Uterus (tissue), 3 donors: ENCODE measurements at regions not wholly inside any gene's neighbourhood (a gene's known extent, or its start where the extent isn't known, plus 50 kb on each side); places are given as distances from the start of the nearest gene placed in this dataset.
"Not testable (repeated sequence)": the region's sequence is repeated elsewhere in the genome, so short reads cannot be mapped to it uniquely, and the experiment has no call there.

Experiments
- DNase-seq, 2 donors: peaks; one replicate each; pipeline ENCODE4 v3.0.0-alpha.2; 2019 to 2020
- H3K27ac ChIP-seq, 2 donors: fragments of 200-600 bp; sonication (generic); 1 replicate in 1 of 2; 2 replicates in 1 of 2; pipeline ENCODE4 v1.5.1; 2016 to 2018
- H3K27me3 ChIP-seq, 2 donors: fragments of 200-600 bp; sonication (generic); one replicate each; pipeline ENCODE4 v1.5.1; 2018 to 2019; ENCODE audit warnings: control low read depth in 1 of 2
- H3K36me3 ChIP-seq, 2 donors: fragments of 200-600 bp; sonication (generic); one replicate each; pipeline ENCODE4 v1.5.1; 2019; ENCODE audit warnings: control low read depth in 1 of 2
- H3K4me1 ChIP-seq, 2 donors: fragments of 200-600 bp; sonication (generic); one replicate each; pipeline ENCODE4 v1.5.1; 2018 to 2019; ENCODE audit warnings: control low read depth in 1 of 2
- H3K4me3 ChIP-seq, 2 donors: fragments of 200-600 bp; sonication (generic); 1 replicate in 1 of 2; 2 replicates in 1 of 2; pipeline ENCODE4 v1.5.1; 2018 to 2019; ENCODE audit warnings: mild to moderate bottlenecking in 1 of 2
- H3K9me3 ChIP-seq, 2 donors: fragments of 200-600 bp; sonication (generic); one replicate each; pipeline ENCODE4 v1.5.1; 2019; ENCODE audit warnings: control low read depth in 1 of 2
- CTCF ChIP-seq, 4 experiments: fragments of 200-600 bp in 2 of 4; fragments of 450-650 bp in 2 of 4; sonication (generic) in 2 of 4; IDR thresholded peaks; one replicate each; pipeline ENCODE4 v1.5.1; 2016 to 2019; ENCODE audit warnings: antibody characterized with exemption in 4 of 4, mild to moderate bottlenecking in 2 of 4, moderate library complexity in 1 of 4
- POLR2A ChIP-seq, 2 donors: fragments of 450-650 bp; IDR thresholded peaks; one replicate each; pipeline ENCODE4 v1.6.1; 2016; ENCODE audit warnings: antibody characterized with exemption in 2 of 2, mild to moderate bottlenecking in 1 of 2, moderate library complexity in 1 of 2
- intact Hi-C: fragments of 100-400 bp; cut with DNase I; formaldehyde crosslinking; loops from one replicate; pipeline ENCODE4 v1.15.1; 2023; ENCODE audit warnings: low total_unique reads
- donor health status: DM: yes; HTN: yes; CAD: no.

GRCh38 chr7:68087401-68087800, 1090.8 kb downstream of the TYW1 start:
- H3K4me3 ChIP-seq = no peak overlapping the region
- no peaks in the 10 kb centered on the region for H3K4me1 ChIP-seq
- no peaks in the 10 kb centered on the region for H3K36me3 ChIP-seq
- intact Hi-C loops = no loop called here
- TF ChIP-seq CTCF (IDR thresholded peaks at IDR 0.05) (no peak), POLR2A (IDR thresholded peaks at IDR 0.05) (no peak)
- DNase-seq = no peak
- no peaks in the 10 kb centered on the region for H3K27me3 ChIP-seq
- no peaks in the 10 kb centered on the region for H3K9me3 ChIP-seq
- no peak overlapping the region for H3K27ac ChIP-seq

- H3K4me1 ChIP-seq = no peaks in the 10 kb centered on the region
- intact Hi-C loops = no loop called here
- no peak for TF ChIP-seq POLR2A (IDR thresholded peaks at IDR 0.05)
- no peak for TF ChIP-seq CTCF (IDR thresholded peaks at IDR 0.05)
- no peaks in the 10 kb centered on the region for H3K27me3 ChIP-seq
- H3K9me3 ChIP-seq = no peaks in the 10 kb centered on the region
- no peak overlapping the region for H3K27ac ChIP-seq
- H3K36me3 ChIP-seq = no peaks in the 10 kb centered on the region
- DNase-seq = no peak
- H3K4me3 ChIP-seq = no peak overlapping the region
Observed at GRCh38 chr7:68088879-68089278, 1092.2 kb downstream of the TYW1 start.

DNA sequence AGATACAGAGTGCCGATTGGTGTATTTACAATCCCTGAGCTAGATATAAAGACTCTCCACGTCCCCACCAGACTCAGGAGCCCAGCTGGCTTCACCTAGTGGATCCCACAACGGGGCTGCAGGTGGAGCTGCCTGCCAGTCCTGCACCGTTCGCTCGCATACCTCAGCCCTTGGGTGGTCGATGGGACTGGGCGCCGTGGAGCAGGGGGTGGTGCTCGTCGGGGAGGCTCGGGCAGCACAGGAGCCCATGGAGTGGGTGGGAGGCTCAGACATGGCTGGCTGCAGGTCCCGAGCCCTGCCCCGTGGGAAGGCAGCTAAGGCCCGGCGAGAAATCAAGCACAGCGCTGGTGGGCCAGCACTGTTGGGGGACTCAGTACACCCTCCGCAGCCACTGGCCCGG, 1093.6 kb downstream of the TYW1 start:
- DNase-seq, H3K27ac ChIP-seq, H3K4me3 ChIP-seq, H3K9me3 ChIP-seq, H3K4me1 ChIP-seq, H3K27me3 ChIP-seq, intact Hi-C loops, H3K36me3 ChIP-seq: not testable (repeated sequence)

GRCh38 chr7:68103319-68103718, 1106.7 kb downstream of the TYW1 start:
- DNase-seq = no peak
- Histone ChIP-seq H3K36me3 (no peaks in the 10 kb centered on the region), H3K27ac (no peak overlapping the region), H3K9me3 (no peaks in the 10 kb centered on the region), H3K4me3 (no peak overlapping the region), H3K4me1 (no peaks in the 10 kb centered on the region), H3K27me3 (no peaks in the 10 kb centered on the region)
- intact Hi-C loops = no loop called here
- TF ChIP-seq CTCF (IDR thresholded peaks at IDR 0.05) = no peak

DNA sequence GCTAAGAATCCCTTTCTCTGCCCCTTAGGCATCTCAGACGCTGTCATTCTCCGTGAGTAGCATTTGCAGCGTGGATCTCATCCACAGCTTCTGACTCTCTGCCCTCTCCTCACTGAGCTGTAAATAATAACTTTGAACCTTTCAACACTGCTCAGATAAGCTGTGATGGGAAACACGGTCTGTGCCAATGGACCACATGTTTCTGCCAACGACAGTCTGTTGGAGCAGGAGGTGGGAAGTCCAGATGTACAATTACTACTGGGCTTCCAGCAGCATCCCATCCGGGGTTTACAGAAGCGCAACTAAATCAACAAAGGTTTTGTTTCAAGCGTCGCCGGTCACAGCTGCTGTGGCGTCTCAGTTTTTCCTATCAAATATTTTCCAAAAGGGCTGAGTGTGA, 1110.6 kb downstream of the TYW1 start:
- Histone ChIP-seq H3K36me3 (no peaks in the 10 kb centered on the region), H3K4me3 (no peak overlapping the region), H3K27ac (no peak overlapping the region), H3K4me1 (no peaks in the 10 kb centered on the region), H3K9me3 (no peaks in the 10 kb centered on the region), H3K27me3 (no peaks in the 10 kb centered on the region)
- no peak for DNase-seq
- intact Hi-C loops = no loop called here
- no peak for TF ChIP-seq POLR2A (IDR thresholded peaks at IDR 0.05)
- no peak for TF ChIP-seq CTCF (IDR thresholded peaks at IDR 0.05)

- DNase-seq = no peak
- Histone ChIP-seq H3K4me3 (no peak overlapping the region), H3K4me1 (no peaks in the 10 kb centered on the region), H3K27me3 (no peaks in the 10 kb centered on the region), H3K9me3 (no peaks in the 10 kb centered on the region), H3K36me3 (no peaks in the 10 kb centered on the region), H3K27ac (no peak overlapping the region)
- TF ChIP-seq CTCF (IDR thresholded peaks at IDR 0.05) = no peak
- TF ChIP-seq POLR2A (IDR thresholded peaks at IDR 0.05) = no peak
- intact Hi-C loops = no loop called here
Observed at GRCh38 chr7:68107968-68108367, 1111.3 kb downstream of the TYW1 start.
